ENCODE measurements at regions not wholly inside any gene's neighbourhood (a gene's known extent, or its start where the extent isn't known, plus 50 kb on each side); places are given as distances from the start of the nearest gene placed in this dataset.
A peak's percentile ranks its signal among the peaks of the same experiment; 100 is the strongest.

DNA sequence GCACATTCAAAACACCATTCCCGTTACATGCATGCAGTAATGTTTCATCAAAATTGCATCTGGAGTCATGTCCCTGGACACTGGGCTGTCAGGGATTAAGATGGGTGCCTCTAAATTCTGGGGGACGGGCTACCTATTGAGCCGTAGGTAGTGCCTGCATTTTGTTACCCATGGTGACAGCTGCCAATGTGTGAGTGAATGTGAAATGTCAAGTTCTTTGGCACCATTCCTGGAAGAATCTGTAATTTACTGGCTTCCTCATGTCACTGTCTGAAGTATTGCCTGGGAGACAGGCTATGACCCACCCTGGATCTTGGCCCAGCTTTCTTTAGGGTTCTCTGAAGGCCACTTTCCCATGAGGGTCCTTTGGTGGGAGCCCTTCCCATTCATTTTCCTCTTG, 266.1 kb downstream of the TSHZ3 start:
- Mint-ChIP-seq H3K27ac (no peak overlapping the region), H3K9me3 (peaks cover 3 to 5% of the 10 kb centered on the region in 2 donors), H3K36me3 (no peaks in the 10 kb centered on the region)
- ATAC-seq (no peak), DNase-seq (ENCODE audit: low spot score in 2 of 2) (no peak)

DNA sequence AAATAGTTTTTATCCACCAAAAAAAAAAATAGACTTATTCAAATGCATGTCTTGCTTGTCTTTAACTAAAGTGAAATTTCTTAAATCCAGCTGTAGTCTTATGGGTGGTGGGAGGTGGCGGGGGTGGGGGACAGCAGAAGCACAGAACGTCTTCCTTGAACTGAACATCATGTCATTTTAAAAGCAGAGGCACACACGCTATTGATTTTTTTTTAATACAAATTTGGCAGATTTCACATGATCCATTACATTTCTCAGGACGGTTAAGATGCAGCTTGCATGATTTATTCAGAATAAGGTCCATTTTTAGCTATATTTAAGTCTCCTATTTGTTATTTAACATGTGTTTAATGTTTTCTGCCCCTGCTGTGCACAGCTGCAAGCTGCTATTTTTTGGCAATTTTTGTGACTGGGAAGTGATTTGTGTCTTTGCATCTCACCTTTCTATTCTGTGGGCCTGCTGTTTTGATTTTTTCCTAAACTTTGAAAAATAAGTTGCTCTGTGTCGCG, 274.0 kb downstream of the TSHZ3 start:
- Mint-ChIP-seq H3K36me3 (no peaks in the 10 kb centered on the region), H3K9me3 (no peaks in the 10 kb centered on the region), H3K27ac (no peak overlapping the region)
- ATAC-seq (no peak), DNase-seq (ENCODE audit: low spot score in 2 of 2) (no peak)

DNA sequence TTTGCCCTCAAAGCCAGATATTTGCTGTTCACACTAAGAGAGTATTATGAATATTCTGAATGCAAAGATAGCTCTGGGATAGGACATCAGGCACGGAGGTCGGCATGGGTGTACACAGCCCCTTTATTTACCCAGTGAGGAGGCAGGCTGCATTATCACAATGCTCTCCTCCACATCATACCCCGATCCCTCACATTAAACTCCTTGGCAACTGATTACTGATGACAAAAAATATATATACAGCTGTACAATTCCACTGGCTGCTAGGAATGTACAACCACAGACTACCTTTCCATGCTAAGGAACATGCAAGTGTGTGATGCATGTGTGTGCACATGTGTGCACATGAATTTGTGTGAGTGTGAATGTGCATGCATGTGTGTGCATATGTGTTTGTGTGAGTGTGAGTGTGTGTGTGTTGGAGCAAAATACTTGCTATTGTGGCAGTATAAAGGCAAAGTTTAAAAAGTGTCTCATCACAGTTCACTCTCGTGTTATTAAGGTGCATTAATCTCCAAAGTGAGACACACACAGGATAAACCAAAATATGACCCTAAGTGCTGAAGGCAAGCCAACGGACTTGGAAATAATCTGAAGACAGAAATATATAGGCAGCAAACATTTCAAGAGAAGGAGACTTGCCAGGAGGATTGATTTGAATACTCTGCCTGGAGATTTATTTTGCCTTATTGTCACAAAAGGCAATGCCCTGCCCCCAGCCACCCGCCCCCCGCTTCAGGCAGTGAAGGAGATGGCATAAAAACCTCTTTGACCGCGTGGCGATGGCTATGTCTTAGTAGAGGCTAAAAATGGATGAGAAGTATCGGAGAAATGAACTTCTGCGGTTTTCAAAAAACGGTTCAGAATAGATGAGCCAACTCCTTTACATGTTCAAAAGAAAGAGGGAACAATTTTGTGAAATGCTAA, 274.8 kb downstream of the TSHZ3 start:
- DNase-seq (ENCODE audit: low spot score in 2 of 2): no peak
- no peaks in the 10 kb centered on the region for H3K9me3 Mint-ChIP-seq
- no peak for ATAC-seq
- H3K36me3 Mint-ChIP-seq: no peaks in the 10 kb centered on the region
- H3K27ac Mint-ChIP-seq: no peak overlapping the region

DNA sequence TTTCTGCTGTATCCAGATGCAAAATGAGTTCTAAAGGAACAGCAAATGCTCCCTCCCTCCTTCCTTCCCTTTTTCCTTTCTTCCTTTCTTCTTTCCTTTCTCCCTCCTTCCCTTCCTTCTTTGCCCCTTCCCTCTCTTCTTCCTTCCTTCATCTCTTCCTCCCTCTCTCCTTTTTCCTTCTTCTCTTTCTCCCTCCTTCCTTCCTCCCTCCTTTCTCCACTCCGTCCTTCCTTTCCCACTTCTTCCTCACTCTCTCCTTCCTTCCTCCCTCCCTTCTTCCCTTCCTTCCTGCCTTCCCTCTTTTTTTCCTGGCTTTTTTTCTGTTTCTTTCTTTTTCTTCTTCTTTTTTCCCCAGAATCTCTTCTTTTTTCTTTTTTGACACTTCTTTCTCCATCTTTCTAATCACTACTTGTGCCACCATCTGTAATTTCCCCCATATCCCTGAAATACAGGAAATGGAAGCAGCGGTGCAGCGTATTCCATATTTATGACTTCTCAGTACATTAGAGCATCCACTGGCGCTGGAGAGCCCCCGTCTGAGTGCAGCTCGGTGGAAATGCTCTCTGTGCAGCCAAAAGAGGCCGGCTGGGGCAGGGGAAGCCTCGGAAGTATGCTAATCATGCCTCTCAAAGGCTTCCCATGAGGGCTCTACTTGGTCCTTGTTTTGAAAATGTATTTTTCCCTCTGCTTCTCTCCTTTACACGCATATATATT, 275.6 kb downstream of the TSHZ3 start:
- no peaks in the 10 kb centered on the region for H3K9me3 Mint-ChIP-seq
- no peaks in the 10 kb centered on the region for H3K36me3 Mint-ChIP-seq
- no peak overlapping the region for H3K27ac Mint-ChIP-seq
- no peak for DNase-seq (ENCODE audit: low spot score in 2 of 2)
- no peak for ATAC-seq

DNA sequence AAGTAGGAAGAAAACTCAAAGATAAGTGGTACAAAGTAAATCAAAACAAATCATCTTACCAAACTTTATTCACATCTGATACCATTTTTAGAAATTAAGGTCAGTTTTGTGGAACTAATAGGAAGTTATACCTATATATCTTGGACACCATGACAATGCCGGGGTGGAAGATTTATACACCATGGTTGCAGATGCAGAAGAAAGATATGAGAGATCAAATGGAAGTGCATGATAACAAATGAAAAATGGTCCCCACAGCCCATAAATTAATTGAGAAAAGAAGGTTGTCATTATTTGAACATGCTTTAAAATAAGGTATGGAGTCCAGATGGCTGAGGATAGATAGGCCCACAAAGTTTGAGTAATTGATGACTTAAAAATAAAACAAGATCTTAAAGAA, 276.8 kb downstream of the TSHZ3 start:
- DNase-seq (ENCODE audit: low spot score in 2 of 2) (no peak), ATAC-seq (no peak)
- H3K9me3 Mint-ChIP-seq: no peaks in the 10 kb centered on the region
- H3K27ac Mint-ChIP-seq: no peak overlapping the region
- no peaks in the 10 kb centered on the region for H3K36me3 Mint-ChIP-seq

DNA sequence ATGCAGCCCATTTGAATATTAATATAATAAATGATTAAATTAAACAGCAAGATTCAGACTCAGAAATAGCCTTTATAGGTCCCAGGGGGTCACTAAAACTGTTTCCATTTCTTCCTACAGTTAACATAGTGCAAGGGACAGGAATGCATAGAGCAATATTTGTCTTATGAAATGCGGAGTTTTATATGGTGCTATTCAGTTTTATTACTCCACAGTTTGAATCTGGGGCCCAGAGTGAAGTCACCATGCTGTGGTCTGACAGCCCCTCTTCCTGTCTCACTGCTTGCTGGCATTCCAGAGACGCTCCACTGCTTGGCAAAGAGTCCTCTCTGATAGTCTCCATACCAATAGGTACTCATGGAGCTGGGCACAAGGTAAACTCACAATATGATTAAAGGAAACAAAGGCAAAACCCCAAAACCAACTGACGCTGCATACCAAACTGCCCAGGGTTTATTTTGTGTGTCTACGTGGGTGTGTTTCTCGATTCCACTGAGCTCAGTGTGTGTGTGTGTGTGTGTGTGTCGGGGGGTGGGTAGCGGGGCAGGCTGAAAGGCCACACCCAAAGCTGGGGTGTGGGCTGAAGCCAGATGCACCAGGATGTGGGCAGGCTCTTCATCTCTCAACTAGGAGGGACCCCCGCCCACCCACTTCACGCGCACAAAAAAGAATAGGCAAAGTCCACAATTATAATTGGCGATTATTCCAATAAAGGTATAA, 277.9 kb downstream of the TSHZ3 start:
- H3K36me3 Mint-ChIP-seq: no peaks in the 10 kb centered on the region
- no peak overlapping the region for H3K27ac Mint-ChIP-seq
- DNase-seq (ENCODE audit: low spot score in 2 of 2) (no peak), ATAC-seq (no peak)
- H3K9me3 Mint-ChIP-seq: no peaks in the 10 kb centered on the region

DNA sequence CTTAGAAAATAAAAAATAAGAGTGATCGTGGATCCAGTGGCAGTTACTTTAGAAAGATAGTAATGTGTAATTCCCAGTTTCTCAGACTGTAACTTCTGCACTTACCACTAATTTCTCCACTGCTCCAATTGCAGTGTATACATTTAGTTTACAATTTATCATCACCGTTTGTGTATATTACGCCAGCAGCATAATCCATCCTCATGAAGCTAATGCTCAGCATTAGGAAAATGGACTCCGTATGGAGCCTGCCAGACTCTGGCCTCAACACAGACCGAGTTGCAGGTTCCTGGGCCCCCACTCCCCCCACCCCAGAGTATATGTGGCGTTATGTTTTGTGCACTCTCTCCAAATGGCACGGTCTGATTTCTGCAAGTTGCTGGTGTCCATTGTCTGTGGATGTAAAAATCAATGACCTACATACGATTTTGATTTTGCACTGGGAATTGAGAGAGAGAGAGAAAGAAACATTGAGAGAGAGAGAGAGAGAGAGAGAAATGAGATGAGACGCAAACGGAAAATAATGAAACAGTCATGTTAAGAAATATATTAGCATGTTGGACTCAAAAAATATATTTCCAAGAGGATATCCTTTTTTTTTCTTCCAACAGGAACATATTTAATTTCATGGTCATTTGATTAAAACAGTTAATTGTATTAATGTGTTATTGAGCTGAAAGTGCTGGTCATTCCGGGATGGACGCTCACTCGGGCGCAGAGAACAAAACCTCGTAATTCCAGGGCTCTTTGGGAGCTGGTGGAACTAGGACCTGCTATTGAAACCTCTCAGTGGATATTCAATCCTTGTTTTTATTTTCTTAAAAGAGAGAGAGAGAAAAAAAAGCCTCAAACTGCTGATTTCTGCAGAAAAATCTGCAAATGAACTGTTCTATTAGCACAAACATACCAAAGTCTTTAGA, 278.8 kb downstream of the TSHZ3 start:
- Mint-ChIP-seq H3K9me3 (no peaks in the 10 kb centered on the region), H3K36me3 (no peaks in the 10 kb centered on the region), H3K27ac (no peak overlapping the region)
- no peak for ATAC-seq
- no peak for DNase-seq (ENCODE audit: low spot score in 2 of 2)

DNA sequence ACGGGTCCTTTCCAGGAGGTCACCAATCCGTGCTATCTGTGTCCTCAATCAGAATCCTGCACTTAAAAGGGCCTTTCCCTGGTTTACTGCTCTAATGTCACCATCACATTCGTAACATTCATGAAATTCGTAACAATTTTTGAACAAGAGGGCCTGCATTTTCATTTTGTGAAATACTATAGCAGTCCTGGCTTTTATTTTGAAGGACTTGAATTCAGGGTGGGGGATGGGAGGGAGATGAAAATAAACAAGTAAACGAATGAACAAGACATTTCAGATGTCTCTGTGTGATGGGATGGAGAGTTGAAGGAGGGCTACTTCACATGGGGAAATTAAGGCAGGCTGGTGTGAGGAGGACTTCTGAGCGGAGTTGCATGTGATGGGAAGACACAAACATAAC, 281.0 kb downstream of the TSHZ3 start:
- Mint-ChIP-seq H3K36me3 (no peaks in the 10 kb centered on the region), H3K9me3 (peaks cover 0 to 3% of the 10 kb centered on the region in 2 donors), H3K27ac (no peak overlapping the region)
- DNase-seq (ENCODE audit: low spot score in 2 of 2) (no peak), ATAC-seq (no peak)

DNA sequence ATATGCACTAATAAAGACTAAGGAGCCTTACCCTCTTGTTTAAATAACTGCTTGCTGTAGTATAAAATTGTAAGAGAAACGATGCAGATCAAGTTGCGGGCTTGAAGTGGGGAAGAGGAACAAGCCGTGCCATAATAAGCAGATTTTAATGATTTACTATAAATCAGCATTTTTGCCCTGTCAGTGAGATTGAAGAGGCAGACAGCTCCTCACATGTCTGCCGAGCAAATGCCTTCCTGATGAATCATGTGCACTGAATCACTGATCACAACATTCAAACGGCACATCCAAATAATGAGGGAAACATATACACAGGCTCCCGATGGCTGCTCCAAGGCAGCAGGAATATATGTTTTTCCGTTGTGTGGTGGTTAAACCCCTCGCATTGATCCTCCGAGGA, 282.9 kb downstream of the TSHZ3 start:
- DNase-seq (ENCODE audit: low spot score in 2 of 2): no peak
- Mint-ChIP-seq H3K36me3 (no peaks in the 10 kb centered on the region), H3K27ac (no peak overlapping the region), H3K9me3 (peaks cover 4 to 6% of the 10 kb centered on the region in 2 donors)
- ATAC-seq: no peak

DNA sequence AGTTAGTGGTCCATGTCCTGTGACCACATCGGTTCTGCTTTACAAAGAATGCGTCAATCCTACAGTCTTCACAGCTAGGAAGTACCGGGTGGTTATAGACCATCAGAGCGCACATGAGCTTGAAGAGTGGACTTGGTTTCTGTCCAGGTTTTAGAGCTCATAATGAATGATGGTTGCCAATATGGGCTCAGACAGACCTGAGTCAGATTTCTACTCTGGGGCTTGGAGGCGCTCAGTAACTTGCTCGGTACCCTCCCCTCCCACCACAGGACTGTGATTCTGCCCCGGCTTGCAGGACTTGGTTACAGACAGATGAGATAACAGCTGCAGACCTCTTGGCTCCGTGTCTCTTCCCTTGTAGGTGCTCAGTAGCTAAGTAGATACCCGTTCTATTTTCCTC, 284.7 kb downstream of the TSHZ3 start:
- H3K27ac Mint-ChIP-seq: no peak overlapping the region
- DNase-seq (ENCODE audit: low spot score in 2 of 2) (no peak), ATAC-seq (no peak)
- H3K9me3 Mint-ChIP-seq: peaks cover 14 to 18% of the 10 kb centered on the region in 2 donors
- H3K36me3 Mint-ChIP-seq: peaks cover 0 to 8% of the 10 kb centered on the region in 2 donors

DNA sequence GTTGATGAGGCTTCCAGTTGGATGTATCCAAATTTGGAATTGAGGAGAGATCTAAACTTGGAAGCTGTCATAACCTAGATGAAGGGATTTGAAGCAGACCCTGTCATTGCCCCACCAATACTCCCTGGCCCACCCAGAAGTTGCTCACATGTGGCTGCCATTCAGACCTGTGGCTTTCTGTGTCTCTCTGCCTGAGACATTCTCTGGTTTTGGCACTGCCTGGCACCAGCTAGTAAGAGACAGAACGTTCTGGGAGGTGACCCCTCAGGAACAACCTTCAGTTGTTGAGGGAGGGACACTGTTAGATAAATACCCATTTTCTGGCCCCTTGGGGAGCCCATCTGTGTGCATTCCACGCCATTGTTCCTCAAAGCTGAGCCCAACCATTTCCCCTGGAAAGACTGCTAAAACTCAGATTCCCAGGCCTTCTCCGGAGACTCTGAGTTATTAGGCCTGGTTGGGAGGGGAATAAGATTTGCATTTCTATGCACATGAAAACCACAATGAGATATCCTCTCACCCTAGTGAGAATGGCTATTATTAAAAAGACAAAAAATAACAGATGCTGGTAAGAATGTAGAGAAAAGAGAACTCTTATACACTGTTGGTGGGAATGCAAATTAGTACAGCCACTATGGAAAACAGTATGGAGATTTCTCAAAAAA, 290.4 kb downstream of the TSHZ3 start:
- DNase-seq (ENCODE audit: low spot score in 2 of 2) (no peak), ATAC-seq (no peak)
- Mint-ChIP-seq H3K27ac (no peak overlapping the region), H3K9me3 (peaks cover 19 to 23% of the 10 kb centered on the region in 2 donors), H3K36me3 (peaks cover 0 to 8% of the 10 kb centered on the region in 2 donors)

DNA sequence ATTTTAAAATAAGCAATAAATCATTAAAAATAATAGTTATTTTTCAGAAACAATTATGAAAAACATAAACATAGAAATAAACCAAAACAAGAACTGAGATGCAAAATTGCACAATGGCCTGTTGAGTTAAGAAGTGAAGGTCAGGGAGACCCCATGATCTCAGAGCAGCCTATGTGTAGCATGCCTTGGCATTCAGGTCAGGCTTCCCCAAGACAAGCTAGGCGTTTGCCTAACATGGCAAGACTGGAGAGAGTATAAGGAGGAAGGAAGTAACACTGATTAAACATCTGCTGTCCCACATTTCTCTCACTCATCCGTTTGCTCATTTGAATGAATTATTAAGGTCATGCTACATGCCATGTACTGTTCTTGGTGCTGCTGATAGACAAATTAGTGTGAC, 291.8 kb downstream of the TSHZ3 start:
- H3K9me3 Mint-ChIP-seq: peaks cover 15 to 19% of the 10 kb centered on the region in 2 donors
- H3K36me3 Mint-ChIP-seq: peaks cover 0 to 8% of the 10 kb centered on the region in 2 donors
- no peak overlapping the region for H3K27ac Mint-ChIP-seq
- ATAC-seq: no peak
- DNase-seq (ENCODE audit: low spot score in 2 of 2): no peak

DNA sequence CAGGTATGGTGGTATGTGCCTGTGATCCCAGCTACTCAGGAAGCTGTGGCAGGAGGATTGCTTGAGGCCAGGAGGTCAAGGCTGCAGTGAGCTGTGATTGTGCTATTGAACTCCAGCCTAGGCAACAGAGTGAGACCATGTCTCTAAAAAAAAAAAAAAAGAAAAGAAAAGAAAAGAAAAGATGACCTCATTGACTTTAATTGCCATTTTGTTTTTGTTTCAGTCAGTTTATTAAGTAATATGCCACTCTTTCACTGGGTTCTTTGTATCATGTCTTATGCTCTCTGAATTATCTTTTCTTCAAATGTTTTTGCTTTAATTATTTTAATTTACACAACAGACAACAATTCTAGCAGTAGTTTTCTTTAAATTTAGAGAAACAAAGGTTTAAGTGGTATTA, 293.8 kb downstream of the TSHZ3 start:
- H3K36me3 Mint-ChIP-seq: no peaks in the 10 kb centered on the region
- ATAC-seq (no peak), DNase-seq (ENCODE audit: low spot score in 2 of 2) (no peak)
- H3K27ac Mint-ChIP-seq: no peak overlapping the region
- H3K9me3 Mint-ChIP-seq: peaks cover 10% of the 10 kb centered on the region in 2 donors

DNA sequence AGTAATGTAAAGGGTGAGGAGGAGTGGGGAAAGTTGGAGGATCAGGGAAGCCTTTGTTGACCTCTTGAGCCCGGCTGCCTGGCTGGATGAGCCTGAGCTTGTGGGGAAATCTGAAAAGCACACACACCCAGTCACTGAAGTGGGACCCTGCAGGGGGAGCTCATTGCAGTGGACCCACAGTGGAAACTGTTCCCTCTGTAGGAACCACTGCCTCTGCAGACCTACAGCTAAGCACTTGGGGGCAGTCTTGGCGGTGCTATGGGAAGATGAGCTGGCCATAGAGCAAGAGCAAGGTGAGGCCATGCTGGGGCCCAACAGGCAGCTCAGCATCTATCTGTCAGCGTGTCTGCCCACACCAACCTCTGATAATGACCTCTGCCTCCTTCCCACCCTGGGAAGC, 294.8 kb downstream of the TSHZ3 start:
- peak; percentile 44 to 81 for ATAC-seq
- DNase-seq (ENCODE audit: low spot score in 2 of 2): peak in 1 of 2 donors; percentile 12
- peaks cover 5% of the 10 kb centered on the region in 2 donors for H3K9me3 Mint-ChIP-seq
- no peaks in the 10 kb centered on the region for H3K36me3 Mint-ChIP-seq
- no peak overlapping the region for H3K27ac Mint-ChIP-seq

DNA sequence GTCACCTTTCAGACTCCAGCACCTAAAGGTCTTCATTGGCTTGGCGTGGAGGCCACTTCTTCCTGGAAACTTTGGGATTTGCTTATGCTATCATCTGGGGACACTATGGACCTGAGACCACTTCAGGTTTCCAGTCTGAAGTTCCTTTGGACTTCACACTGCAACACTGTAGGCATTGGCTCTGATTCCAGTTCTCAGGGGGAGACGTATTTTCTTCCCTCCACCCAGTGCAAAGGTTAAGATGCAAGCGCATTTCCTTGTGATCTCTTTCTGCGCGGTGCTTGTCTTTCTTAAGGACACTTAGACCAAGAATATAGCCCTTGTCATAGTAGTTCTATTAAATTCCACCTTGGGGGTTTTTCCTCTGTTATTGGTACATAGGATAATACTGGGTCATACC, 299.8 kb downstream of the TSHZ3 start:
- no peak for ATAC-seq
- H3K27ac Mint-ChIP-seq: no peak overlapping the region
- no peaks in the 10 kb centered on the region for H3K9me3 Mint-ChIP-seq
- H3K36me3 Mint-ChIP-seq: no peaks in the 10 kb centered on the region
- no peak for DNase-seq (ENCODE audit: low spot score in 2 of 2)

DNA sequence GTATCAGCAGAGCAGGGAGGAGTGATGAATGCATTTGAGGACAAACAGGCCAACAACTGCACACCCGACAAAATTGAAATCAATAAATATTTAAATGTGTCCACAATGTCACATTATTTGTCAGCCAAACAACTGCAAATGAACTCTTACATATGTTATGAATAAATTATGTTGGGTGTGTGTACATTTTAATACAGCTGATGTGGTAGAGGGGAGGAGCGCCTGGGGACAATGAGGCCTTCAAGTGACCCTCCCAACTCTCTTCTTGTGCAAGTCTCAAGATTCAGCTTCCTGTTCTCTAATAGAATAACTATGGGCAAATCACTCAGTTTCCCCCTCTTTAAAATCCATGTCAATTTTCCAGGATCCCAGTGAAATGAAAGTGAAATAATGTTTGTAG, 303.2 kb downstream of the TSHZ3 start:
- Mint-ChIP-seq H3K9me3 (no peaks in the 10 kb centered on the region), H3K36me3 (no peaks in the 10 kb centered on the region), H3K27ac (no peak overlapping the region)
- ATAC-seq: no peak
- no peak for DNase-seq (ENCODE audit: low spot score in 2 of 2)
